ENCODE measurements at regions not wholly inside any gene's neighbourhood (a gene's known extent, or its start where the extent isn't known, plus 50 kb on each side); places are given as distances from the start of the nearest gene placed in this dataset.

DNA sequence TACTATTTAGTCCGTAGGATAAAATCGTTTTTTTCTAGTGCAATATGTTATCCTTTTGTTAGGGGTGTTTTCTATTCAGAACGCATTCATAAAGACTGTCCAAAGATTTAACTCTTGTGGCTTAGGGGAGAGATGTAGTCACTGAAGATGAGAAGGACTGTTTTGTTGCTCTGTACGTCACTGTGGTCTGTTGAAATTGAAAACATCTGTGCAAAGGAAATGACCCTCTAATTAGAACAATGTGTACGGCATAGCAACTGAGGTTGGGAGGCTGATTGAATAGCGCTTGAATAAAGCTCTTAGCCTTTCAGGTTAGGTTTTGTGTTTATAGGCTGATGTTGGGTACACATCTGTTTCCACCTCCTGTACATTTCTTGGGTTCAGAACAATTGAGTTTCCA, 453.4 kb upstream of the AKR1E2 start:
- no peak for DNase-seq

DNA sequence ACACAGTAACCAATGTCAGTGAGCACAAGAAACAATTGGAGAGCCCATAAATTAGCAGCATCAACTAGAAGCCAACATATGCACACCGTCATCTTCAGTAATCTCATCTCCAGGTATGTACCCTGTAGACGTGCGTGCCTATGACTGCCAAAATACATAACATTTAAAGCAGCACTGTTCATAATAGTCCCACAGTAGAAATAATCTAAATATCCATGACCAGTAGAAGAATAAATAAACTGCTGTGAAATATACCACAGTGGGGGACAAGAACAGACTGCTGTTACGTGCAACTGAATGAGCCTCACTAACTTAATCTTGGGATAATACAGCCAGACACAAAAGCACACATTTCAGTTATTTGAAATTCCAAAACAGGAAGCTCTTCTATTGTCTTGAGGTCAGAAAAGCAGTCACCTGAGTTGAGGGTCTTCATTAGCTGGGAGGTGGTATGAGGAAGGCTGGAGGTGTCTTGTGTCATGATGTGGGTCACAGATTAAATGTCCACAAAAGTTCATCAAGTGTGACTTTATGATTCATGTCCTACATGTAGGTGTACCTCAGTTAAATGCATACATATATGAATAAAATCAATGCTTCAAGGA, 454.2 kb upstream of the AKR1E2 start:
- DNase-seq, result no peak

DNA sequence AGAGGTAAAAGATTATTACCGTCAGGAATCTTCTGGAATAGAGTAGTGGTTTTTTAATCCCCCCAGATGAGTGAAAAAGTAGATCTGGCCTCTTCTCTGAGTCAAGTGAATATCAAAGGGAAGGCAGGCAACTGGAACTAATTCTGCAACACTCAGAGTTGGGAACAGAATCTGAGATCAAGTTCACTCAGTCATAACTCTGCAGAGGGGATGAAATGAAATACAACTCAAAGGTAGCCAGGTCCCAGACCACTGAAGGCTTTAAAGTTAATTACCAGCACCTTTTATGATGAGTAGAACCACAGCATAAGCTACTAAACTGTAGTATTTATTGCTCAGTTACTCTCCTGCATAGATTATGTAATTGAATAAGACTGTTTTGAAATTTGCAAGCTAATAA, 455.6 kb upstream of the AKR1E2 start:
- no peak for DNase-seq

GRCh38 chr10:4361581-4361980, 464.4 kb upstream of the AKR1E2 start:
- DNase-seq, result no peak

- DNase-seq, result no peak
Measured at GRCh38 chr10:4359003-4359402, 467.0 kb upstream of the AKR1E2 start.

- DNase-seq, result no peak
Measured at GRCh38 chr10:4357911-4358310, 468.1 kb upstream of the AKR1E2 start.

GRCh38 chr10:4355350-4355749, 470.7 kb upstream of the AKR1E2 start:
- no peak for DNase-seq

DNA sequence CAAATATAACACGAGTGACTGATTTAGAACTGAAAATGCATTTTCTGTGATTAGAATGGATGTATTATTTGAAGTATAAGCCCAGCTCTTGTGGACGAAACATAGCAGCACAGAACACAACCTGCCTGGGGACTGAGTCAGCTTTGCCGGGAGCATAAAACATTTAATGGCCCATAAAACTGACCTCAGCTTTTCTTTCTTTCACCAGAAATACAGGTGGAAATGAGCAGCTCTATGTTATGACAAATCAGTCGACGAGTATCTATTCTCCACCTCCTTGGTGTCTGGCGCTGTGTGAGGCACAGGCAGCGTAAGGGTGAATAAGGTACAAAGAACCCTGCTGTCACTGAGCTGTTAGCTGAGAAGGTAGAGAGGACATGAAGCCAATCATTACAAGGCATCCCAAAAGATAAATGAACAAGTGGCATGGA, 471.6 kb upstream of the AKR1E2 start:
- DNase-seq, result no peak

DNA sequence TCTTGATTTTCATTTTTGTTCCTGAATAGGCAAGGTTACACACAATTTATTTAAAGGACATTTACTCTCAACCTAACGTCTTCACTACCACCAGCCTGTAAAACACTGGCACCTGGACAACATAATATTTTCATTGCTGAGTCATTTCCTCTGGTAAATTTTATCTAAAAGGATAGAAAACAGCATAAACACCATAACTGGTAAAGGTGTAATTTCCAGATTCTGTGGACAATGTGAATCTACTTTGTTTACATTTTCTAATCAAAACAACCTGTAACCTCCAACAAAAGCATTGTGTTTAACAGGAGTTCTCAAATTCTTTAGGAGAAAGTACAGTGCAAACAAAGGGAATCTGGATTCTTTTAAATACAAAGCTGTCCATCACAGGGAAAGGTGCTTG, 472.0 kb upstream of the AKR1E2 start:
- no peak for DNase-seq

DNA sequence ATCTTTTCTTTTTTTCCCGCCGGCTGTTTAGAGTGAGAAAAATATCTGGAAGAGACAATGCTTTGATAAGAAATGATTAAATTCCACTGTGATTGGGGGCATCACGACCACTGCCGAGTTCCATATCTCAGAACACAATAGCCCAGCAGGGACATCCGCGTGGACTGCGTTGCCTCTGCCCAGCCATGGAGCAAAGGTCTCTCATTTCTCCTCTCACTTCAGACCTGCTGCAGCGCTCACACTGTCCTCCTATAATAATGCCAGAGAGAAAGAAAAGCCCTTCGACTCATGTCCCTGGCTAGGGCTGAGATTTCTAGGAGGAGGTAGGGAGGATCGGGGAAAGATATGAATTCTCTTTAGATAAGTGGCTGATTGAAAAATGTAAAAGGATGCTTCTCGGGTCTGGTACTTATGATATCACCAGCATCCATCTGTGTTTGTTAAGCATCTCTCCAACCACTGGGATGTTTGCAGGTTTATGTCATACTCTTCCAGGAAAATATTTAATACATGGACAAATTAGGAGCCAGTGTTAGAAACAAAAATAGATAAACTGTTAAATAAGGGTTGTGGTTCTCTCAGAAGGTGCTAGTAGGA, 472.9 kb upstream of the AKR1E2 start:
- no peak for DNase-seq

DNA sequence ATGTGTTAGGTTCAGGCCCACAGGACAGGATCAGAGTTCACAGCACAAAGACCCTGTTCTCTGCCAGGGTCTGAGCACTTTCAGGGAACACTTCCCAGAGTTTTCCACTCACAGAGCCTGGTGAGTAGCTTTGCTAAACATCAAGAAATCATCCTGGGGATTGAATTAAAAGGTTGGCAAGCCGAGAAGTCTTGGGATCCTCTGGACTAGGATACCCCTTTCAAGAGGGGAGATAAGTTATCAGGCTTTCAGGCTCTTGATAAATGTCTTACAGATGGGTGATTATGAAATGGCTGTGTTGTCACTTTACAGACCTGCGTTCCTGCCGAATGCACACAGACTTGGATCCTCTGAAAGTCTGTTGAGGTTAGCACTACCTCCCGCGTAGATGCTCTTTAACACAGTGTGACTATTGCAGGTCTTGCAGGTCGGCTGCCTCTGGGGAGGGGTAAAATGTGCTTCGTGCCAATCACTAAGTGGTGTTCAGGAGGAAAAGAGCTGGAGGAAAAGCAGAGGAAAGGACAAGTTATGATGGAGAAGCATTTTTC, 473.5 kb upstream of the AKR1E2 start:
- DNase-seq, result no peak

DNA sequence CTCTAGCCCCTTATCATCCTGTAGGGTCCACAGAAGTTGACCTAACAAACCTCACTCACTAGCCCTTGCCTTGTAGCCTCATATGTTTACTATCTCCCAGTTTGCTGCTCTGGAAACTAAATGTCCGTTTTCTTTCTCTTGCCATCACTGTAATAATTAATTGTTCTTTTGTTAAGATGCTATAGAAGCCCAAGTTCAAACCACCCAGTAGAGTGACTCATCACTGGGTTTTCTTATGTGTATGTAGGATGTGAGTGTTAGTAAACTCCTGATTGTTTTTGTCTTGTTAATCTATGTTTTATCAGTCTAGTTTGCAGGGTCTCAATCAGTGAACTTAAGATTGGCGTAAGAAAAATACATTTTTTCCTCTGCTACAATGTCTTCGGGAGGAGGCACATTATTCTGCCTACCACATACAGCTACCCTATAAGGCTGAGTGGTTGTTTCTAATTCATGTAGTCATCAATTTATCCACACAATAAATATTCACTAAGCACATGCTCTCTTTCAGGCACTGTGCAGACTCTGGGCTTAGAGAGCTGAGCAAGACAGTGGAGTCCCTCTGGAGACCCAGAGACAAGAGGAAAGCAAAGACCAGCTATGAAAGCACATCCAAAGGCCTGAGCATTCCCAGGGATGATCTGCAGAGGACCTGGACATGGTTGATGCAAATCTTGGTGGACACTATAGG, 474.1 kb upstream of the AKR1E2 start:
- no peak for DNase-seq

DNA sequence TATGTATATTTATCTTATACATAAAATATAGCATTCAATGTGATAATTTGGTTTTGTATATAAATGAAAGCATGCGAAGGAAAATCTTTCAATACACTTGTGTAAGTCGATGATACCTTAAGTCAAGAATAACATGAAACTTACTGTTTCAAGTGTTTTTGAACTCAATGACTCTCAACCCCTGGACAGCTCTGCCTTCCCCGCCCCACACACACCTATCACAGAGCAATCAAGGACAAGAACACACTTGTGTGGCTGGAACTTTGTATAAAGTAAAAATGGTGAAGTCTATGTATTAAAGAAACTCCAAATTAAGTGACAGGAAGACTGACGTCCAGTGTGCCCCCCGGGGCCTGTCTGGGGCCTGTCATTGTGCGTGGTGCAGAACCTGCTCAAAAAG, 478.6 kb upstream of the AKR1E2 start:
- DNase-seq, result no peak

GRCh38 chr10:4345877-4346646, 479.9 kb upstream of the AKR1E2 start:
- DNase-seq, result no peak

GRCh38 chr10:4344492-4344994, 481.5 kb upstream of the AKR1E2 start:
- peak; percentile 21 for DNase-seq

- no peak for DNase-seq
Measured at GRCh38 chr10:4343873-4344272, 482.1 kb upstream of the AKR1E2 start.

- no peak for DNase-seq
Measured at GRCh38 chr10:4343091-4343490, 482.9 kb upstream of the AKR1E2 start.

DNA sequence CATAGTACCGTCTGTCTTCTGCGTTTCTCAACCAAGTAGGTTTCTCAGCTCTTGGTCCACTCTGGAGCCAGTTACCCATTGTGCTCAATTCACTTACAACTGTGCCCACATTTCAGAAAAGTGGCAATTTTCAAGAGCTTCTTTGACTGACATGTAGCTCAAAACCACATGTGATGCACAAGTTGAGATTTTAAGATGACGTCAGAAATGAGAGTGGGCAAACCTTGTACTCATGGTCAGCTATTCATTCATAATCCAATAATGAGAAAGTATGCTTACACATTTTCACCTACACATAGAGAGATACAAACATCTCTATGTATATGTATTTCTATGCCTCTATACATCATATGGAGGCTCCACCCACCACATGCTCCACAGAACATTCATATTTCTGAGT, 487.2 kb upstream of the AKR1E2 start:
- no peak for DNase-seq

- DNase-seq, result no peak
Measured at GRCh38 chr10:4337563-4337962, 488.4 kb upstream of the AKR1E2 start.

DNA sequence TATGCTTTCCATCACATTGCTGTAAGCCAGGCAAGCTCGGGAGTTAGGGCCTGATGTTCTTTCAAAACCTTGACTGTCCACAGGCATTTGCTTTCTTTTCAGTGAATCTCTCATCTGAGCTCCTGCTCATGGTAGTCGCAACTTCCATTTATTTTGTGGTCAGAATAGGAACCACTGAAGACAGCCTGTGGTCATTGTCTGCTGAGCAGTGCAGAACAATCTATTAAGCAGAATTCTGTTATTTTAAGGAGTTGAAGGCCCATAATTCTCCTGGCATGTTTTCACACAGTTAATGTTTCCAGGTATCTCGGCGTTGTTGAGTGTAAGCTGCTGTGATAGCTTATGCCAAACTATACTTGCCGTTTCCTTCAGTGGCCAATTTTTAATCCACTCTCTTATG, 491.1 kb upstream of the AKR1E2 start:
- no peak for DNase-seq

- no peak for DNase-seq
Measured at GRCh38 chr10:4334015-4334414, 492.0 kb upstream of the AKR1E2 start.

GRCh38 chr10:4333459-4333894, 492.5 kb upstream of the AKR1E2 start:
- no peak for DNase-seq

DNA sequence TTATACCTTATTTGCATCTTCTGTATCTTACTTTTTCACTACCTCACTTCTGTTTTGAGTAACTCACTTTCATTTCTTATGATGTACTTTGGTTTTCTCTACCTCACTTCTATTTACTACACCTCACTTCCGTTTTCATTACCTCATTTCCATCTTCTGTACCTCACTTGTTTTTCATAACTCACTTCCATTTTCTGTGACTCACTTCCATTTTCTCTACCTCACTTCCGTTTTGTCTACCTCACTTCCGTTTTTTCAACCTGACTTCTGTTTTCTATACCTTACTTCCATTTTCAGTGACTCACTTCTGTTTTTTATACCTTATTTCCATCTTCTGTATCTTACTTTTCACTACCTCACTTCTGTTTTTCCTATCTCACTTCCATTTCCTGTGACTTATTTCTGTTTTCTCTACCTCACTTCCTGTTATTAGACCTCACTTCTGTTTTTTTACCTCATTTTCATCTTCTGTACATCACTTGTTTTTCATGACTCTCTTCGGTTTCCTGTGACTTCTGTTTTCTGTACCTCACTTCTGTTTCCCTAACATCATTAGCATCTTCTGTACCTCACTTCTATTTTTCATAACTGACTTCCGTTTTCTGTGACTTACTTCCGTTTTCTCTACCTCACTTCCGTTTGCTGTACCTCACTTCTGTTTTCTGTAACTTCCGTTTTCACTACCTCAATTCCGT, 493.1 kb upstream of the AKR1E2 start:
- no peak for DNase-seq

Measured in stimulated activated CD4-positive, alpha-beta T cell treated with anti-CD3 and anti-CD28 coated beads, Interleukin-12 subunit alpha, Interleukin-12 subunit beta, amount 100 ng/mL, for 4 hours (primary cell).